Activated CD4-positive, alpha-beta T cell treated with anti-CD3 and anti-CD28 coated beads for 36 hours (primary cell): ENCODE measurements at regions not wholly inside any gene's neighbourhood (a gene's known extent, or its start where the extent isn't known, plus 50 kb on each side); places are given as distances from the start of the nearest gene placed in this dataset.

Source experiments
- ATAC-seq: fragments of 200-7000 bp; cut with Tn5 transposase; one replicate; pipeline ENCODE4 v1.10.0; 2021; ENCODE audit warnings: mild to moderate bottlenecking, moderate library complexity
- CTCF ChIA-PET: fragments of 350-600 bp; sonication (Branson Sonifier 250); formaldehyde crosslinking; loops from one replicate; lab custom pipeline; 2021; ENCODE audit warnings: antibody characterized with exemption; lab: Charles Lee
- POLR2A ChIA-PET: fragments of 350-600 bp; sonication (Branson Sonifier 250); formaldehyde crosslinking; loops from one replicate; lab custom pipeline; 2021; ENCODE audit warnings: antibody characterized with exemption, inconsistent platforms; lab: Charles Lee
- DNase-seq: peaks from one replicate; pipeline ENCODE4 v3.0.0-alpha.2; 2020
- H3K27ac Mint-ChIP-seq: one replicate; pipeline ENCODE4 v1.8.0; 2021; ENCODE audit warnings: mixed read lengths
- H3K27me3 Mint-ChIP-seq: one replicate; pipeline ENCODE4 v1.8.0; 2021; ENCODE audit warnings: mixed read lengths
- H3K36me3 Mint-ChIP-seq: one replicate; pipeline ENCODE4 v1.8.0; 2021; ENCODE audit warnings: low read depth, mixed read lengths
- H3K4me1 Mint-ChIP-seq: one replicate; pipeline ENCODE4 v1.8.0; 2021; ENCODE audit warnings: mixed read lengths
- H3K4me3 Mint-ChIP-seq: one replicate; pipeline ENCODE4 v1.8.0; 2021; ENCODE audit warnings: mild to moderate bottlenecking, moderate library complexity, mixed read lengths
- H3K9me3 Mint-ChIP-seq: one replicate; pipeline ENCODE4 v1.8.0; 2021; ENCODE audit warnings: low read depth, mixed read lengths
- intact Hi-C, 2 experiments: fragments of 100-400 bp; cut with DNase I in 1 of 2; cut with micrococcal nuclease in 1 of 2; formaldehyde crosslinking; loops; one replicate each; pipeline versions ENCODE4 v1.14.2 to v1.15.1; 2022 to 2024; cut with DNase I, micrococcal nuclease

DNA sequence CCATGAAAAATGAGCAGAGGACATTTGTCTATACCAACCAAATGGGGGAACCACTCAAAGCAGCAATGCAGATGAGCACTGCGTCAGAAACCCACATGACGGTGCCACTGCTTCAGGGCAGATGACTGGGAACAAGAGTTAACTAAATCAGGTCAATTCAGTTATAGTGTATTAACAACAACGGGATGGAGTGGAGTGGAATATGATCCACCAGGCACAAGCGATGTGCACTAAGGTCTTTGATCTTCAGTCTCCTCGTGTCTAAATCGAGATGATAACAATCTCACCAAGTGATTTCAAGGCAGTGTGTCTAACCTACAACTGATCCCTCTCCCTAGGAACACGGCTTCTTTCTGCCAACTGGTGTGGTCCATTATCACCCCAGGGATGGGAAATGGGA lies 269.0 kb downstream of the RAD51AP2 start:
- ATAC-seq (no peak), DNase-seq (no peak)
- Mint-ChIP-seq H3K9me3 (no peaks in the 10 kb centered on the region), H3K36me3 (no peaks in the 10 kb centered on the region), H3K27ac (no peak overlapping the region), H3K4me1 (no peaks in the 10 kb centered on the region), H3K4me3 (no peak overlapping the region), H3K27me3 (no peaks in the 10 kb centered on the region)
- intact Hi-C loops, result no loop called here
- POLR2A ChIA-PET, result no interaction called here
- CTCF ChIA-PET, result no interaction called here

DNA sequence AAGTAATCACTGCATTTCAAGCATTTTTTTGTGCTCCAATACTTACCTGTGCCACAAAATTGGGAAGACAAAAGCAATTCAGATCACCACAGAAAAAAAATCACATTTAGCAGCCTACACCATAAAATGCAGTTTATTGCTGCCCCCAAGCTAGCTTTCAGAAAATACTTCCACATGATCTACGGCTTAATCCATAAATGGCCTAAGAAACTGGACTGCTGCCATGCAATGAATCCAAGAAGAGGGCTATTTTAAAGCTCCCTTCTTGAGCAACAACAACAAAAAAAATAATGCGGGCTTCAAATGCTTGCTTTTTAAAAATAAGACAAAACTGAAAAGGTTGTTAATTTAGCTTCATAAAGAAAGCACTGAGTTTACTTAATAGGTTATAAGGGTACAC lies 272.3 kb downstream of the RAD51AP2 start:
- H3K27me3 Mint-ChIP-seq, result no peaks in the 10 kb centered on the region
- H3K4me3 Mint-ChIP-seq, result no peak overlapping the region
- no peak for DNase-seq
- H3K36me3 Mint-ChIP-seq, result no peaks in the 10 kb centered on the region
- no peaks in the 10 kb centered on the region for H3K4me1 Mint-ChIP-seq
- no peak overlapping the region for H3K27ac Mint-ChIP-seq
- intact Hi-C loops, result no loop called here
- no peak for ATAC-seq
- ChIA-PET CTCF (no interaction called here), POLR2A (no interaction called here)
- H3K9me3 Mint-ChIP-seq, result peaks cover 3% of the 10 kb centered on the region

GRCh38 chr2:17242813-17243485 lies 275.3 kb downstream of the RAD51AP2 start:
- intact Hi-C loops, result no loop called here
- Mint-ChIP-seq H3K4me3 (no peak overlapping the region), H3K4me1 (no peaks in the 10 kb centered on the region), H3K9me3 (peaks cover 3% of the 10 kb centered on the region), H3K27ac (no peak overlapping the region), H3K36me3 (no peaks in the 10 kb centered on the region), H3K27me3 (no peaks in the 10 kb centered on the region)
- DNase-seq (no peak), ATAC-seq (no peak)
- ChIA-PET CTCF (no interaction called here), POLR2A (no interaction called here)

DNA sequence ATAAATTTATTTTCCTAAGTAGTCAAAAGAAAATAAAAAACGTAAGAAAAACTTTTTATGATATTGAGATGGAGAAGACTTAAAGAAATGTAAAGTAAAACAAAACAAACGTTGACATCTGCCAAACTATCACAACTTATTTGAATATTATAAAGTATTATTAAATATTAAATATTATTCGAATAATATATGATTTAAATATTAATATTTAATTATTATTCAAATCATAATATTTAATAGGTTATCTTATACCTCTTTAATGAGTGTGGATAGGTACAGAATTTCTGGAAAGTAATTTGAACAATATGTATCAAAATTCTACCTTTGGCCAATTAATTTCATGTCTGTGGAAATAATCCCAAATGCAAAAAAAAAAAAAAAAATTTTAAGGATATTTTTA lies 278.7 kb downstream of the RAD51AP2 start:
- Mint-ChIP-seq H3K36me3 (no peaks in the 10 kb centered on the region), H3K9me3 (peaks cover 3% of the 10 kb centered on the region), H3K4me3 (no peak overlapping the region), H3K27ac (no peak overlapping the region), H3K4me1 (no peaks in the 10 kb centered on the region), H3K27me3 (no peaks in the 10 kb centered on the region)
- ChIA-PET CTCF (no interaction called here), POLR2A (no interaction called here)
- DNase-seq (no peak), ATAC-seq (no peak)
- intact Hi-C loops, result no loop called here

- ATAC-seq, result no peak
- no peaks in the 10 kb centered on the region for H3K9me3 Mint-ChIP-seq
- POLR2A ChIA-PET, result no interaction called here
- no peaks in the 10 kb centered on the region for H3K4me1 Mint-ChIP-seq
- no peak overlapping the region for H3K27ac Mint-ChIP-seq
- H3K4me3 Mint-ChIP-seq, result no peak overlapping the region
- intact Hi-C loops, result no loop called here
- no peaks in the 10 kb centered on the region for H3K27me3 Mint-ChIP-seq
- DNase-seq, result no peak
- CTCF ChIA-PET, result no interaction called here
- H3K36me3 Mint-ChIP-seq, result no peaks in the 10 kb centered on the region
These were observed 283.1 kb downstream of the RAD51AP2 start for GRCh38 chr2:17235167-17235566.

DNA sequence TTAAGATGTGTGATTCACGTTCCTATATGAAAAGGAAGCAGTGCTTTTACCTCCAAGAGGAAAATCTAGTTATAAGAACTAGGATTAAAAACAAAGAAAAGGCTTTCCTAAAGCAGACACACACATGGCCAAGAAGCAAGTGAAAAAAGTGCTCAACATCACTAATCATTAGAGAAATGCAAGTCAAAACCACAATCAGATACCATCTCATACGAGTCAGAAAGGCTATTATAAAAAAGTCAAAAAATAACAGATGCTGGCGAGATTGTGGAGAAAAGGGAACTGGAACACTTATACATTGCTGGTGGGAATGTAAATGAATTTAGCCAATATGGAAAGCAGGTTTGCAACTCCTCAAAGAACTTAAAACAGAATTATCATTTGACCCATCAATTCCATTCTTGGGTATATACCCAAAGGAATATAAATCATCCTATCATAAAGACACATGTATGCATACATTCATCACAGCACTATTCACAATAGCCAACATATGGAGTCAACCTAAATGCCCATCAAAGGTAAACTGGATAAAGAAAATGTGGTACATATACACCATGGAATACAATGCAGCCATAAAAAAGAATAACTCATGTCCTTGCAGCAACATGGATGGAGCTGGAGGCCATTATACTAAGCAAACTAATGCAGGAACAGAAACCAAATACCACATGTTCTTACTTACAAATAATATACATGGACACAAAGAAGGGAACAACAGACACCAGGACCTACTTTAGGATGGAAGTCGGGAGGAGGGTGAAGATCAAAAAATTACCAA lies 285.3 kb downstream of the RAD51AP2 start:
- Mint-ChIP-seq H3K27me3 (no peaks in the 10 kb centered on the region), H3K36me3 (no peaks in the 10 kb centered on the region), H3K9me3 (no peaks in the 10 kb centered on the region), H3K4me1 (no peaks in the 10 kb centered on the region), H3K4me3 (no peak overlapping the region), H3K27ac (no peak overlapping the region)
- ChIA-PET CTCF (no interaction called here), POLR2A (no interaction called here)
- intact Hi-C loops, result no loop called here
- ATAC-seq (no peak), DNase-seq (no peak)

DNA sequence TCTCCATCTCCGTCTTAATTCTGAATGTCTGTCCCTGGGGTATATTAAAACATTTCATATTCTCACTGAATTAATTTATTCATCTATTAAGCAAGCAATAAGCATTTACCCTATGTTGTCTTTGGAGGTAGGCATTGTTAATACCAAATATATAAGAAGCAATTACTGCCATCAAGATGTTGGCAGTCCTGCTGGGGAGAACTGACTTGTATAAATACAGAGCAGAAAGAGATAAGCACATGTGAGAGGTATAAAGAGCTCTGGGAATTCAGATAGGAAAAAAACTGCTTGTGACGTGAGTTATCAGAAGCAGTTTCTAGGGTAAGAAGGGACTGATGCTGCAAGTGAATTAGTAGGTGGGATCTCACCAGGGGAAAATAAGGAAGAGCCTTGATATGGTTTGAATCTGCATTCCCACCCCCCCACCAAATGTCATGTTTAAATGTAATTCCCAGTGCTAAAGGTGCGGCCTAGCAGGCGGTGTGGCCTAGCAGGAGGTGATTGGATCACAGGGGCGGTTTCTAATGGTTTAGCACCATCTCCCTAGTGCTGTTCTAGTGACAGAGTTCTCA lies 286.8 kb downstream of the RAD51AP2 start:
- Mint-ChIP-seq H3K4me1 (no peaks in the 10 kb centered on the region), H3K4me3 (no peak overlapping the region), H3K9me3 (no peaks in the 10 kb centered on the region), H3K27me3 (no peaks in the 10 kb centered on the region), H3K27ac (no peak overlapping the region), H3K36me3 (no peaks in the 10 kb centered on the region)
- no peak for DNase-seq
- CTCF ChIA-PET, result no interaction called here
- no peak for ATAC-seq
- POLR2A ChIA-PET, result no interaction called here
- intact Hi-C loops, result no loop called here

DNA sequence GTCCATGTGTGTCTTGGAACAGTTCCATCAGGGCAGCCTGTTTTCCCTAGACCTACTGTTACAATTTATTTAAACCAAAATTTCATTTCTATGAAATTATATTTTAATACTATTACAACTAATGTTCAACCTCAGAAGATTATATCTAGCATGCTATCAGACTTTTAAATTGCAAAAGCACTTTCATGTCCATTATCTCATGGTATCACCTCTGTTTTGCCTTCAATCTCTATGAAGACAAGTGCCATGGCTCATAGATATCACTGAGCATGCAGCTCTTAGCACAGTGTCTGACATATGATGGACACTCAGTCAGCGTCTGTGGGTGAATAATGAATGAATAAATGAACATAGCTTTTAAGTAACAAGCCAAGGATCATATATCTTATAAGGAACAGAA lies 288.8 kb downstream of the RAD51AP2 start:
- intact Hi-C loops, result no loop called here
- no peaks in the 10 kb centered on the region for H3K27me3 Mint-ChIP-seq
- CTCF ChIA-PET, result no interaction called here

GRCh38 chr2:17228461-17228860 lies 289.8 kb downstream of the RAD51AP2 start:
- Mint-ChIP-seq H3K4me1 (no peaks in the 10 kb centered on the region), H3K4me3 (no peak overlapping the region), H3K36me3 (no peaks in the 10 kb centered on the region), H3K9me3 (no peaks in the 10 kb centered on the region), H3K27me3 (no peaks in the 10 kb centered on the region), H3K27ac (no peak overlapping the region)
- ATAC-seq (no peak), DNase-seq (no peak)
- intact Hi-C loops, result no loop called here
- CTCF ChIA-PET, result no interaction called here
- POLR2A ChIA-PET, result no interaction called here

More for the DNA sequence above, 288.8 kb downstream of the RAD51AP2 start:
- Mint-ChIP-seq H3K36me3 (no peaks in the 10 kb centered on the region), H3K4me1 (no peaks in the 10 kb centered on the region), H3K4me3 (no peak overlapping the region), H3K9me3 (no peaks in the 10 kb centered on the region), H3K27ac (no peak overlapping the region)
- no peak for DNase-seq
- POLR2A ChIA-PET, result no interaction called here
- ATAC-seq, result no peak

DNA sequence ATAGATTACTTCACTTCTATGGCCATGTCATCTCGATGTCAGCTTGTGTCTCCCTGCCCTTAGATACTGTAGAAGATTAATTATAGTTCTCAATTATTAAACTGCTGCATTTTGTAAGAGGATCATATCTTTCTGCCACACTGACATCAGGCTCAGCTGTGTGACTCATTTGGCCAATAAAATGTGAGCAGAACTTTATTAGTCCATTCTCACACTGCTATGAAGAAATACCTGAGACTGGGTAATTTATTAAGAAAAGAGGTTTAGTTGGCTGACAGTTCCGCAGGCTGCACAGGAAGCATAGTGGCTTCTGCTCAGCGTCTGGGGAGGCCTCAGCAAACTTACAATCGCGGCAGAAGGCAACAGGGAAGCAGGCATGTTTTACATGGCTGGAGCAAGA lies 290.4 kb downstream of the RAD51AP2 start:
- CTCF ChIA-PET, result no interaction called here
- intact Hi-C loops, result no loop called here
- H3K27ac Mint-ChIP-seq, result no peak overlapping the region
- H3K27me3 Mint-ChIP-seq, result no peaks in the 10 kb centered on the region
- H3K9me3 Mint-ChIP-seq, result no peaks in the 10 kb centered on the region
- H3K4me3 Mint-ChIP-seq, result no peak overlapping the region
- no peak for ATAC-seq
- H3K4me1 Mint-ChIP-seq, result no peaks in the 10 kb centered on the region
- no peaks in the 10 kb centered on the region for H3K36me3 Mint-ChIP-seq
- POLR2A ChIA-PET, result no interaction called here
- DNase-seq, result no peak

GRCh38 chr2:17226941-17227490 lies 291.2 kb downstream of the RAD51AP2 start:
- H3K27ac Mint-ChIP-seq, result no peak overlapping the region
- no peaks in the 10 kb centered on the region for H3K4me1 Mint-ChIP-seq
- intact Hi-C loops, result no loop called here
- ATAC-seq, result no peak
- no peaks in the 10 kb centered on the region for H3K27me3 Mint-ChIP-seq
- H3K9me3 Mint-ChIP-seq, result no peaks in the 10 kb centered on the region
- ChIA-PET POLR2A (interaction anchor here (0.6 kb wide), 1 partner anchor 413 kb away, joined by 3 read pairs; no protein-coding TSS in a partner anchor), CTCF (no interaction called here)
- DNase-seq, result no peak
- no peaks in the 10 kb centered on the region for H3K36me3 Mint-ChIP-seq
- H3K4me3 Mint-ChIP-seq, result no peak overlapping the region

- POLR2A ChIA-PET, result no interaction called here
- H3K4me3 Mint-ChIP-seq, result no peak overlapping the region
- no peak for ATAC-seq
These were observed 295.0 kb downstream of the RAD51AP2 start for GRCh38 chr2:17223211-17223610.

More at GRCh38 chr2:17223211-17223610, 295.0 kb downstream of the RAD51AP2 start:
- CTCF ChIA-PET, result interaction anchor here (0.7 kb wide), 1 partner anchor 24 kb away, joined by 4 read pairs; no protein-coding TSS in a partner anchor
- Mint-ChIP-seq H3K9me3 (no peaks in the 10 kb centered on the region), H3K27ac (no peak overlapping the region), H3K36me3 (no peaks in the 10 kb centered on the region), H3K27me3 (no peaks in the 10 kb centered on the region), H3K4me1 (no peaks in the 10 kb centered on the region)
- intact Hi-C loops, result no loop called here
- DNase-seq, result no peak
